ENCODE measurements at regions not wholly inside any gene's neighbourhood (a gene's known extent, or its start where the extent isn't known, plus 50 kb on each side); places are given as distances from the start of the nearest gene placed in this dataset.

DNA sequence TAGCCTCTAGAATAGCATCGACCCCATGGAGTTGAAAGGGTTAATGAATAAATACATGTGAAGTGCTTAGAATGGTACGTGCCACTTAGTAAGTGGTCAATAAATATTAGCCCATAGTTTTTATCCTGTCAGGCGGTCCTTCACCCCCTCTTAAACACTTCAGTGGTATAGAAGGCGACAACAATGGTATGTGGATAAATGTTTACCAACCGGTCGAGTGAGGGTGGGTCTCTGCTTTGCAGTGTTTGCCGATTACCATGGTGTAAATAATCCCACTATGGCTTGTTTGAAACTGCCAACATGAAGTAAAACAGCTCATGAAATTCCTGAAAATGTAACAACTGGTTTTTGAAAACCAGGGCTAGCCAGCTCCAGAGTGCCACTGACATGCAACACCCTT, 541.2 kb downstream of the BUD13 start:
- no peak for TF ChIP-seq CTCF (IDR thresholded peaks at IDR 0.05)
- TF ChIP-seq POLR2A (IDR thresholded peaks at IDR 0.05), result no peak
- no peak for TF ChIP-seq EP300 (IDR thresholded peaks at IDR 0.05)
